Liver (tissue), 3 donors: ENCODE measurements at regions not wholly inside any gene's neighbourhood (a gene's known extent, or its start where the extent isn't known, plus 50 kb on each side); places are given as distances from the start of the nearest gene placed in this dataset.

Source experiments
- ATF3 ChIP-seq: IDR thresholded peaks from 2 replicates; pipeline ENCODE4 v1.6.1; 2016; ENCODE audit warnings: antibody characterized with exemption
- CTCF ChIP-seq: fragments of 150-350 bp; IDR thresholded peaks from 2 replicates; pipeline ENCODE4 v1.5.1; 2017; ENCODE audit warnings: improper control_type of control experiment, low read depth, low read length; ENCODE audit not compliant: missing input control
- GABPA ChIP-seq, 2 donors: IDR thresholded peaks in 1 of 2; conservative IDR thresholded peaks in 1 of 2; 2 replicates each; pipeline ENCODE4 v1.6.1; 2016; ENCODE audit warnings: antibody characterized with exemption in 2 of 2, mild to moderate bottlenecking in 1 of 2, moderate library complexity in 1 of 2
- donor health status: healthy.
- donor health status: healthy.

- no peak for TF ChIP-seq CTCF
- TF ChIP-seq GABPA (IDR thresholded peaks at IDR 0.05 in 1 of 2, conservative IDR thresholded peaks at IDR 0.05 in 1 of 2) = no peak
- TF ChIP-seq ATF3 = no peak
Measured at GRCh38 chr4:56218230-56218895, 168.9 kb downstream of the AASDH start.
